AG10803 (cell line): ENCODE measurements at regions not wholly inside any gene's neighbourhood (a gene's known extent, or its start where the extent isn't known, plus 50 kb on each side); places are given as distances from the start of the nearest gene placed in this dataset.

Source experiments
- DNase-seq: peaks from one replicate; pipeline ENCODE4 v3.0.0; 2010; ENCODE audit warnings: low read depth
- H3K4me3 ChIP-seq: 2 replicates; pipeline ENCODE4 v1.5.1; 2011; ENCODE audit warnings: mild to moderate bottlenecking, low read length, control low read depth
- TF ChIP-seq, protein P1 (sequence below): conservative IDR thresholded peaks from 2 replicates; pipeline ENCODE4 v1.5.1; 2011; ENCODE audit warnings: mild to moderate bottlenecking, low read length, control low read depth, inconsistent platforms

DNA sequence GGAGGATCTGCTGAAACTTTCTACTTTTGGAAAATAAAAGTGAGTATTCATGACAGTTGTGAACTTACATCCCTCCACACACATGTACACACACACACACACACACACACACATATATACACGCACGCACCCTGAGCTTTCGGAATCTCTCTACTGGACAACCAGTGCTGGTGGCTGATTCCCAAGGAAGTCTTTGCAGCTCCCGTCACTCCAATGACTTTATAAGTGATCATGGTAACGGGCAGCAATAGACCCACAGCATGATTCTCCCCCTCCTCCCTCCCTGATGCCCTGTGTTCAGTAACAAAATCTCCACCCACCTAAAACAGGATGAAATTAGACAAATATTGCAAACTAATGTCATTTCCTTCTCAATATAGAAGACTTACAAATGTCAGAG lies 364.9 kb downstream of the IRS1 start:
- H3K4me3 ChIP-seq = no peak overlapping the region
- no peak for DNase-seq
- TF ChIP-seq, protein P1, sequence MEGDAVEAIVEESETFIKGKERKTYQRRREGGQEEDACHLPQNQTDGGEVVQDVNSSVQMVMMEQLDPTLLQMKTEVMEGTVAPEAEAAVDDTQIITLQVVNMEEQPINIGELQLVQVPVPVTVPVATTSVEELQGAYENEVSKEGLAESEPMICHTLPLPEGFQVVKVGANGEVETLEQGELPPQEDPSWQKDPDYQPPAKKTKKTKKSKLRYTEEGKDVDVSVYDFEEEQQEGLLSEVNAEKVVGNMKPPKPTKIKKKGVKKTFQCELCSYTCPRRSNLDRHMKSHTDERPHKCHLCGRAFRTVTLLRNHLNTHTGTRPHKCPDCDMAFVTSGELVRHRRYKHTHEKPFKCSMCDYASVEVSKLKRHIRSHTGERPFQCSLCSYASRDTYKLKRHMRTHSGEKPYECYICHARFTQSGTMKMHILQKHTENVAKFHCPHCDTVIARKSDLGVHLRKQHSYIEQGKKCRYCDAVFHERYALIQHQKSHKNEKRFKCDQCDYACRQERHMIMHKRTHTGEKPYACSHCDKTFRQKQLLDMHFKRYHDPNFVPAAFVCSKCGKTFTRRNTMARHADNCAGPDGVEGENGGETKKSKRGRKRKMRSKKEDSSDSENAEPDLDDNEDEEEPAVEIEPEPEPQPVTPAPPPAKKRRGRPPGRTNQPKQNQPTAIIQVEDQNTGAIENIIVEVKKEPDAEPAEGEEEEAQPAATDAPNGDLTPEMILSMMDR = no peak

DNA sequence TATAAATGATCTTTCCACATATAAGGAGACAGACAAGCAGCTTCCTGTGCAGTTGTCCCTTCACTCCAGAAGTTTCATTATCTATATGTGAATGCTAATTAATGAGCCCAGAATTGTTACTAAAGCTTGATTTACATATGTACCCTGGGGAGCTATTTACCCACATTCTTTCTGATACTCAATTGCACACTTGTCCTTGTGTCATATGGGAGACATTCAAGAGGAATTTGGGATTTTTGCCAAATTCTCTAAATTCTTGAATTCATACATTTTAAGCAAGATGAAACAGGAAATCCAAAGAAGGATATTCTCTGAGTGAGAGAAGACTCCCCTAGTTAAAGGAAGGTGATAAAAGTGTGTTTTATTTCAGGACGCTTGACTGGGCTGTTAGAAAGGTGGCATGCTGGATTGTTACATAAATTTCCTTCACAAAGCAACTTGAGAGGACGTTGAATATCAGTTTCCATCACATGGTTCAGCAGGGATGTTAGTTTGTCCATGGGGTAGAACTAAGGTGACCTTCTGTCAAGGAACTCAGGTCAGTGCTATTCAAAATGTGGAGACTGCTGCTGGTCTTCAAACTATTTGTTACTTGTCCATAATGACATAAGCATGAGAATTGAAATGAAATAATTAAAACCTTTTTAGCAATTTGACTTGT lies 368.2 kb downstream of the IRS1 start:
- DNase-seq = peak; percentile 86

DNA sequence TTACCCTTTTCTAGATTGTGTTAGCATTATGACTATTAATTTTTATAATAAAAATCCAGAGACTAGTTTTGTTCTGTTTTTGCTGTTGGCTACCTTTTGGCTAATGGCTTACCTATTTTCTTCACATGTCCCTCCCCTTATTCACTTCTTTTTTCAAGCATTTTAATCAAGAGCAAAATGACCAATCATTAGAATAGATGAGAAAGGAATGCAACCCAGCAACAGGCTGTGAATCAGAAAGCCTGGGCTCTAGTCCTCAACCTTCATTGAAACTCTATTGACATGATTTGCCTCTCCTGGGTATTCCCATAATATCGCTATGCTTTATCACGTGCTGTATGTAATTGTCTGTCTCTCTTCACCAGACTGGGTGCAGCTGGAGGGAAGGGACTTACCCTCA lies 370.1 kb downstream of the IRS1 start:
- no peak for DNase-seq
- TF ChIP-seq, protein P1 = no peak
- no peak overlapping the region for H3K4me3 ChIP-seq

More for the DNA sequence above, 368.2 kb downstream of the IRS1 start:
- TF ChIP-seq, protein P1 = no peak
- no peak overlapping the region for H3K4me3 ChIP-seq

DNA sequence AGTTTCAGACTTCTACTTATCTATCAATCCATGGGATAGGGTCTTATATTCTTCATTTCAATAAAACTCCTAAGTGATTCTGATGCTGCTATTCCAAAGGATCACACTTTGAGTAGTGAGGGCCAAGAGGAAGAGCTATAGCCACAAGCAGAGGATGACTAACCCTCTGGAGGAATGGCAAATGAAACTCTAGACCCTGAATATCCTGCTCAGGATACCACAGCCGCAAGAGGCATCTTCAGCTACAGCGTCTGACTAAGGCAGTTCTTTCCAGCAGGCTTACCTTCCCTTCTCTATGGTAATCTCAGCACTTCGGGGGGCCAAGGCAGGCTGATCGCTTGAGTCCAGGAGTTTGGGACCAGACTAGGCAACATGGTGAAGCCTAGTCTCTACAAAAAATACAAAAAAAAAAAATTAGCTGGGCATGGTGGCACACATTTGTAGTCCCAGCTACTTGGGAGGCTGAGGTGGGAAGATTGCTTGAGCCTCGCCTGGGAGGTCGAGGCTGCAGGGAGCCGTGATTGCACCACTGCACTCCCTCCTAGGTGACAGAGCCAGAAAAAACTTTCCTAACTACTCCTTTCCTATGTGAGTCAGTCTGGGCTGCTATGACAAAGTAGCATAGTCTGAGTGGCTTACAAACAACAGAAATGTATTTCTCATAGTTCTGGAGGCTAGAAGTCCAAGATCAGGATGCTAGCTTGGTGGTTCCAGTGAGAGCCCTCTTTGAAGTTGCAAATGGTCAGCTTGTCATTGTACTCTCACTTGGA lies 371.9 kb downstream of the IRS1 start:
- TF ChIP-seq, protein P1 = peak; percentile 29; the same call in 1 of the 2 replicates
- H3K4me3 ChIP-seq = no peak overlapping the region
- DNase-seq = peak; percentile 92

DNA sequence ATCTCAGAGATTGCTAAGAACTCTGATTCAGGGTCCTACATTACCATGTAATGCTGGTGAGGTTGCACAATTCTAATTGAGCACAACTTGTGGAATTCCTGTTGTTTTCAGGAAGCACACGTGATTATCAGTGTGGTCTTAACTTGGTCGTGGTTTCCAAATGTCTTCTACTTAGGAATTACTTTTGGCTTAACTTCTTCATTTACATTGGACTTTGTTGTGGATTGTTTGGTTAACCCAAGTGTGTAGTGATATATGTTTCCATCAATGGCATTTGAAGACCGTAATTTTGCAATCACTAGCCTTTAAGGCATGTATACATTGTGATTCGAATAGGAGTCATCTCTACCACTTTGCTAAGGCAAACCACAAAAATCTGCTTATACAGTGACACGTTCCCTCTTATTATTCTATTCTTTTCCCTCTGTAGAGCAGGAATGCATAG lies 373.3 kb downstream of the IRS1 start:
- DNase-seq = peak; percentile 94
- H3K4me3 ChIP-seq = no peak overlapping the region
- TF ChIP-seq, protein P1 = no peak

DNA sequence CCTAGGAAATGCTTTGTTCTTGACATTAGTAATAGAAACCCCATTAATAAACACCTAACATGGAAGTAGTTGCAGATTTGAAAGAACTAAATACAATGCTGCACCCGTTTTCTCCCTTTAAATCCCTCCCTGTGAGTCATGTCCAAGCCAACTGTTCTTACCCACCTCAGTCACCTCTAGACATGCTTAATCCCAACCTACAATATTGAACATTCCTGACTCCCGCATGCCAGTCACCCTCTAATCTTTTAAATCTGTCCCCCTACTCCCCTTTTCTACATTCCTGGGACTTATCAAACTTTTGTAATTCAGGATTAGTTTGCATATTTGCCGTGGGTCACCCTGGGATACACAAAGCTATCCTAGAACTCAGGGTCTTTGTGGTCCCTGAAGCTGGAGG lies 374.6 kb downstream of the IRS1 start:
- TF ChIP-seq, protein P1 = no peak
- DNase-seq = no peak

More for the DNA sequence above, 374.6 kb downstream of the IRS1 start:
- H3K4me3 ChIP-seq = no peak overlapping the region
